PC-3 (cell line): ENCODE measurements at regions not wholly inside any gene's neighbourhood (a gene's known extent, or its start where the extent isn't known, plus 50 kb on each side); places are given as distances from the start of the nearest gene placed in this dataset.
"Not testable (repeated sequence)": the region's sequence is repeated elsewhere in the genome, so short reads cannot be mapped to it uniquely, and the experiment has no call there.

ENCODE experiments used
- CTCF ChIP-seq: fragments of 300-600 bp; sonication (generic); conservative IDR thresholded peaks from 2 replicates; pipeline ENCODE4 v1.5.1; 2017; ENCODE audit warnings: antibody characterized with exemption, low read depth, mild to moderate bottlenecking, low read length
- EZH2 ChIP-seq: fragments of 300-600 bp; sonication (generic); IDR thresholded peaks from one replicate; pipeline ENCODE4 v1.6.1; 2017; ENCODE audit warnings: antibody characterized with exemption, mild to moderate bottlenecking, low read length; ENCODE audit not compliant: unreplicated experiment
- EZH2phosphoT487 ChIP-seq: fragments of 300-600 bp; sonication (generic); IDR thresholded peaks from 2 replicates; pipeline ENCODE4 v1.6.1; 2018; ENCODE audit warnings: mild to moderate bottlenecking, antibody characterized with exemption, low read length, borderline replicate concordance

- TF ChIP-seq CTCF, EZH2, EZH2phosphoT487: not testable (repeated sequence)
Measured at GRCh38 chr13:20292301-20292700, 60.2 kb upstream of the GJB6 start.
